K562 (cell line): ENCODE measurements at regions not wholly inside any gene's neighbourhood (a gene's known extent, or its start where the extent isn't known, plus 50 kb on each side); places are given as distances from the start of the nearest gene placed in this dataset.

Experiments used
- E2F4 ChIP-seq: sonication (generic); formaldehyde crosslinking; IDR thresholded peaks from 2 replicates; pipeline ENCODE4 v1.8.0; 2022; ENCODE audit warnings: mild to moderate bottlenecking, low read depth, missing genetic modification reagents
- NR2C1 ChIP-seq, 2 experiments: fragments of 450-650 bp; IDR thresholded peaks; 2 replicates each; pipeline ENCODE4 v1.6.1; 2017; ENCODE audit warnings: mild to moderate bottlenecking in 2 of 2, antibody characterized with exemption in 1 of 2, inconsistent platforms in 1 of 2, missing compliant biosample characterization in 1 of 2, missing genetic modification characterization in 1 of 2
- SIN3B ChIP-seq: fragments of 450-650 bp; IDR thresholded peaks from 2 replicates; pipeline ENCODE4 v1.6.1; 2017; ENCODE audit warnings: low read depth, mild to moderate bottlenecking, moderate library complexity
- SRSF9 ChIP-seq: fragments of 200-400 bp; formaldehyde crosslinking; IDR thresholded peaks from 2 replicates; pipeline ENCODE4 v1.6.1; 2017; ENCODE audit warnings: low read depth, low read length, borderline replicate concordance
- TAF1 ChIP-seq: IDR thresholded peaks from 2 replicates; pipeline ENCODE4 v1.6.1; 2011; ENCODE audit warnings: mild to moderate bottlenecking, low read length, moderate library complexity; ENCODE audit not compliant: insufficient read depth, control insufficient read depth, severe bottlenecking; ENCODE audit errors: extremely low read depth
- YY1 ChIP-seq, 3 experiments: IDR thresholded peaks; 2 replicates each; pipeline ENCODE4 v1.6.1; 2011; ENCODE audit warnings: low read length in 2 of 3, mild to moderate bottlenecking in 2 of 3, moderate library complexity in 2 of 3, borderline replicate concordance in 1 of 3, control low read depth in 1 of 3, low read depth in 1 of 3; ENCODE audit not compliant: insufficient read depth in 3 of 3, insufficient replicate concordance in 2 of 3, control insufficient read depth in 1 of 3, insufficient read length in 1 of 3; ENCODE audit errors: extremely low read depth in 1 of 3
- ZBTB1 ChIP-seq: sonication (generic); formaldehyde crosslinking; IDR thresholded peaks from 2 replicates; pipeline ENCODE4 v1.8.1; 2023; ENCODE audit warnings: missing genetic modification reagents, low read depth, mild to moderate bottlenecking, borderline replicate concordance
- ZNF274 ChIP-seq: IDR thresholded peaks from 2 replicates; pipeline ENCODE4 v1.6.1; 2011; ENCODE audit warnings: low read depth, mild to moderate bottlenecking, low read length, moderate library complexity, borderline replicate concordance
- ZNF277 ChIP-seq: fragments of 250-450 bp; sonication (Bioruptor Pico); IDR thresholded peaks from 2 replicates; pipeline ENCODE4 v1.8.0; 2022; ENCODE audit warnings: inconsistent platforms, mild to moderate bottlenecking, moderate library complexity, borderline replicate concordance
- TF ChIP-seq, protein P1 (sequence below): fragments of 450-650 bp; IDR thresholded peaks from 2 replicates; pipeline ENCODE4 v1.7.1; 2018; ENCODE audit warnings: mild to moderate bottlenecking, low read depth; ENCODE audit not compliant: partially characterized antibody
- TF ChIP-seq, protein P2 (sequence below), 3 experiments: IDR thresholded peaks in 2 of 3; conservative IDR thresholded peaks in 1 of 3; 2 replicates each; pipeline ENCODE4 v1.5.1; 2011 to 2012; ENCODE audit warnings: low read length in 3 of 3, mild to moderate bottlenecking in 3 of 3, control low read depth in 2 of 3, improper control_type of control experiment in 1 of 3, inconsistent platforms in 1 of 3, low read depth in 1 of 3, mixed read lengths in 1 of 3, moderate library complexity in 1 of 3; ENCODE audit not compliant: insufficient read depth in 2 of 3
- TF ChIP-seq, protein P3 (sequence below), 2 experiments: fragments of 200-800 bp in 1 of 2; sonication (Bioruptor generic) in 1 of 2; sonication (generic) in 1 of 2; formaldehyde crosslinking in 1 of 2; IDR thresholded peaks in 1 of 2; conservative IDR thresholded peaks in 1 of 2; 2 replicates each; pipeline versions ENCODE4 v1.5.0 to v1.6.1; 2016 to 2020; ENCODE audit warnings: missing compliant biosample characterization in 1 of 2, missing genetic modification characterization in 1 of 2, missing genetic modification reagents in 1 of 2

GRCh38 chr11:81995889-81996288 is 737.8 kb downstream of the FAM181B start:
- TF ChIP-seq, protein P1, sequence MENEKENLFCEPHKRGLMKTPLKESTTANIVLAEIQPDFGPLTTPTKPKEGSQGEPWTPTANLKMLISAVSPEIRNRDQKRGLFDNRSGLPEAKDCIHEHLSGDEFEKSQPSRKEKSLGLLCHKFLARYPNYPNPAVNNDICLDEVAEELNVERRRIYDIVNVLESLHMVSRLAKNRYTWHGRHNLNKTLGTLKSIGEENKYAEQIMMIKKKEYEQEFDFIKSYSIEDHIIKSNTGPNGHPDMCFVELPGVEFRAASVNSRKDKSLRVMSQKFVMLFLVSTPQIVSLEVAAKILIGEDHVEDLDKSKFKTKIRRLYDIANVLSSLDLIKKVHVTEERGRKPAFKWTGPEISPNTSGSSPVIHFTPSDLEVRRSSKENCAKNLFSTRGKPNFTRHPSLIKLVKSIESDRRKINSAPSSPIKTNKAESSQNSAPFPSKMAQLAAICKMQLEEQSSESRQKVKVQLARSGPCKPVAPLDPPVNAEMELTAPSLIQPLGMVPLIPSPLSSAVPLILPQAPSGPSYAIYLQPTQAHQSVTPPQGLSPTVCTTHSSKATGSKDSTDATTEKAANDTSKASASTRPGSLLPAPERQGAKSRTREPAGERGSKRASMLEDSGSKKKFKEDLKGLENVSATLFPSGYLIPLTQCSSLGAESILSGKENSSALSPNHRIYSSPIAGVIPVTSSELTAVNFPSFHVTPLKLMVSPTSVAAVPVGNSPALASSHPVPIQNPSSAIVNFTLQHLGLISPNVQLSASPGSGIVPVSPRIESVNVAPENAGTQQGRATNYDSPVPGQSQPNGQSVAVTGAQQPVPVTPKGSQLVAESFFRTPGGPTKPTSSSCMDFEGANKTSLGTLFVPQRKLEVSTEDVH: no peak
- TF ChIP-seq TAF1 (no peak), SRSF9 (no peak), SIN3B (no peak), NR2C1 (IDR thresholded peaks at IDR 0.05) (no peak), NR2C1 (tag; IDR thresholded peaks at IDR 0.05) (no peak), ZBTB1 (CRISPR knock-in tag) (no peak), ZNF277 (no peak), E2F4 (no peak), YY1 (IDR thresholded peaks at IDR 0.05; ENCODE audit: borderline replicate concordance in 1 of 3, control insufficient read depth in 1 of 3, extremely low read depth in 1 of 3, insufficient read depth in 3 of 3, insufficient read length in 1 of 3, insufficient replicate concordance in 2 of 3, low read depth in 1 of 3, low read length in 2 of 3) (no peak), ZNF274 (no peak)
- TF ChIP-seq, protein P2, sequence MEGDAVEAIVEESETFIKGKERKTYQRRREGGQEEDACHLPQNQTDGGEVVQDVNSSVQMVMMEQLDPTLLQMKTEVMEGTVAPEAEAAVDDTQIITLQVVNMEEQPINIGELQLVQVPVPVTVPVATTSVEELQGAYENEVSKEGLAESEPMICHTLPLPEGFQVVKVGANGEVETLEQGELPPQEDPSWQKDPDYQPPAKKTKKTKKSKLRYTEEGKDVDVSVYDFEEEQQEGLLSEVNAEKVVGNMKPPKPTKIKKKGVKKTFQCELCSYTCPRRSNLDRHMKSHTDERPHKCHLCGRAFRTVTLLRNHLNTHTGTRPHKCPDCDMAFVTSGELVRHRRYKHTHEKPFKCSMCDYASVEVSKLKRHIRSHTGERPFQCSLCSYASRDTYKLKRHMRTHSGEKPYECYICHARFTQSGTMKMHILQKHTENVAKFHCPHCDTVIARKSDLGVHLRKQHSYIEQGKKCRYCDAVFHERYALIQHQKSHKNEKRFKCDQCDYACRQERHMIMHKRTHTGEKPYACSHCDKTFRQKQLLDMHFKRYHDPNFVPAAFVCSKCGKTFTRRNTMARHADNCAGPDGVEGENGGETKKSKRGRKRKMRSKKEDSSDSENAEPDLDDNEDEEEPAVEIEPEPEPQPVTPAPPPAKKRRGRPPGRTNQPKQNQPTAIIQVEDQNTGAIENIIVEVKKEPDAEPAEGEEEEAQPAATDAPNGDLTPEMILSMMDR (IDR thresholded peaks at IDR 0.05 in 2 of 3, conservative IDR thresholded peaks at IDR 0.05 in 1 of 3; ENCODE audit: insufficient read depth in 2 of 3, low read depth in 1 of 3, low read length in 3 of 3): no peak
- TF ChIP-seq, protein P3, sequence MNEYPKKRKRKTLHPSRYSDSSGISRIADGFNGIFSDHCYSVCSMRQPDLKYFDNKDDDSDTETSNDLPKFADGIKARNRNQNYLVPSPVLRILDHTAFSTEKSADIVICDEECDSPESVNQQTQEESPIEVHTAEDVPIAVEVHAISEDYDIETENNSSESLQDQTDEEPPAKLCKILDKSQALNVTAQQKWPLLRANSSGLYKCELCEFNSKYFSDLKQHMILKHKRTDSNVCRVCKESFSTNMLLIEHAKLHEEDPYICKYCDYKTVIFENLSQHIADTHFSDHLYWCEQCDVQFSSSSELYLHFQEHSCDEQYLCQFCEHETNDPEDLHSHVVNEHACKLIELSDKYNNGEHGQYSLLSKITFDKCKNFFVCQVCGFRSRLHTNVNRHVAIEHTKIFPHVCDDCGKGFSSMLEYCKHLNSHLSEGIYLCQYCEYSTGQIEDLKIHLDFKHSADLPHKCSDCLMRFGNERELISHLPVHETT (CRISPR knock-in tag; conservative IDR thresholded peaks at IDR 0.05 in 1 of 2, IDR thresholded peaks at IDR 0.05 in 1 of 2): no peak
